GM21576 (cell line): ENCODE measurements at regions not wholly inside any gene's neighbourhood (a gene's known extent, or its start where the extent isn't known, plus 50 kb on each side); places are given as distances from the start of the nearest gene placed in this dataset.

Experiments used
- ATAC-seq: cut with Tn5 transposase; IDR thresholded peaks from one replicate; pipeline ENCODE4 v1.9.1; 2021; ENCODE audit warnings: mild to moderate bottlenecking, moderate library complexity; ENCODE audit not compliant: unreplicated experiment

- ATAC-seq: no peak
Measured at GRCh38 chr7:130878785-130879184, 144.8 kb upstream of the KLF14 start.

DNA sequence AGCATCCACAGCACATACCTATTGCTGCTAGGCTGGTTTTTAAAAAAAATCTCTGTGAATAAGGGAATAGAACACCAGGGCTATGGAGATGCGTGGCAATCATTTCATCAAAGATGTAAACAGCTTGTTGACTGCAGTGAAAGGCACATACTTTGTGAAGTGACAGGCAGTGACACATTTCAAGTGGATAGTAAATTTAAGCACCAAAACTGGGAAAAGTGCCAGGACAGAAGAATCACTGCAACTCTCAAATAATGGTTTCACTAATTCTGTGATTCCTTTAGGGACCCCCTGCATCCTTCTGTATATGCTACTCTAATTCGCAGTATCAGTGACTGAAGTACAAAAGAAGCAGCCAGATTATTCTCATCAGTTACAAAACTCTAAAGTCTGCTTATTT lies 145.2 kb upstream of the KLF14 start:
- no peak for ATAC-seq

DNA sequence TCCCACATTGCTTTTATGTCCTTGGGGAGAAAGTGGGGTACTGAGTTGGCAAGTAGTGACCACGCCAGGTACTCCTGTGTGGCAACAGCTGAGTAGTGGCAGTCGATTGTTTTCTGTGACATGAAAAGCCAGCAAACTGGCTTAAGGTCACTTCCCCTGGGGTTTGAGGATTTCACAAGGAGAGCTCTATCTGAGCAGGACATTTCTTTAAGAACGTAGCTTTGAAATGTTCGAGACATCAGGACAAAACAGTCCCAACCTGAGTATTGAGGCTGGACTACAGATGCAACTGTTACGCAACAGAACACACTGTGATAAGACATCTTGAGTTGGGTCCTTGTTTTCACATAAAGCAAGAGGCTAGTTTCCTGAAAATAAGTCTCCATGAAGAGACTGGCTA lies 146.7 kb upstream of the KLF14 start:
- no peak for ATAC-seq

GRCh38 chr7:130881091-130881798 lies 147.2 kb upstream of the KLF14 start:
- ATAC-seq: no peak

GRCh38 chr7:130881799-130882141 lies 147.8 kb upstream of the KLF14 start:
- ATAC-seq: no peak

GRCh38 chr7:130882396-130882795 lies 148.4 kb upstream of the KLF14 start:
- ATAC-seq: no peak

DNA sequence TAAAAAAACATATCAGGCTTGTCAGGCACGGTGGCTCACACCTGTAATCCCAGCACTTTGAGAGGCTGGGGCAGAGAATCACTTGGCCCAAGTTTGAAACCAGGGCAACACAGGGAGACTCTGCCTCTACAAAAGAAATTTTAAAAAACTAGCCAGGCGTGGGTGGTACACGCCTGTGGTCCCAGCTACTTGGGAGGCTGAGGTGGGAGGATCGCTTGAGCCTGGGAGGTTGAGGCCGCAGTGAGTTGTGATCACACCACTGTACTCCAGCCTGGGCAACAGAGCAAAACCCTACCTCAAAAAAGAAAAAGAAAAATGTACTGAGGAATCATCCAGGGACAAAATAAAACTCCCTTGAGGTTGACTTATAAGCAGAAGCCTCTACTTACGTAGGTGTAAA lies 149.9 kb upstream of the KLF14 start:
- no peak for ATAC-seq

GRCh38 chr7:130884437-130885417 lies 150.7 kb upstream of the KLF14 start:
- ATAC-seq: no peak

- no peak for ATAC-seq
Measured at GRCh38 chr7:130886438-130887135, 152.6 kb upstream of the KLF14 start.

GRCh38 chr7:130887182-130887956 lies 153.4 kb upstream of the KLF14 start:
- no peak for ATAC-seq

- no peak for ATAC-seq
Measured at GRCh38 chr7:130887957-130888371, 154.0 kb upstream of the KLF14 start.

DNA sequence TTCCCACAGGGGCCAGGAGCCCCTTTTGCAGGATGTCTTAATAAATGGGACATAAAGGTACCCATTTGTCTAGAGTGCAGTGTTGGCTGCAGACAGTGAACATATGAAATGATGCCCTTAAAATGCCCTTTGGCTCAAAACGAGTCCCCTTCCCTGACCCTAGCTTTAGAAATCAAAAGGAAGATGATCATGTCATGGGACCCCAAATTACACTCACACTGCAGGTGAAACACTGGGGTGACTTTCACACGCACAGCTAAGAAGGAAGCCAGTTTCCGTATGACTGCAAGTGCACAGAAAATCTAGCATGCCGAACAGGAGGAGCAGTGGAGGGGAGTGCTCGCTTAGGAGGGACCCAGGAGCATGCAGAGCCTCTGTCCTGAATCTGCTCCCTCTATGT lies 154.5 kb upstream of the KLF14 start:
- no peak for ATAC-seq

DNA sequence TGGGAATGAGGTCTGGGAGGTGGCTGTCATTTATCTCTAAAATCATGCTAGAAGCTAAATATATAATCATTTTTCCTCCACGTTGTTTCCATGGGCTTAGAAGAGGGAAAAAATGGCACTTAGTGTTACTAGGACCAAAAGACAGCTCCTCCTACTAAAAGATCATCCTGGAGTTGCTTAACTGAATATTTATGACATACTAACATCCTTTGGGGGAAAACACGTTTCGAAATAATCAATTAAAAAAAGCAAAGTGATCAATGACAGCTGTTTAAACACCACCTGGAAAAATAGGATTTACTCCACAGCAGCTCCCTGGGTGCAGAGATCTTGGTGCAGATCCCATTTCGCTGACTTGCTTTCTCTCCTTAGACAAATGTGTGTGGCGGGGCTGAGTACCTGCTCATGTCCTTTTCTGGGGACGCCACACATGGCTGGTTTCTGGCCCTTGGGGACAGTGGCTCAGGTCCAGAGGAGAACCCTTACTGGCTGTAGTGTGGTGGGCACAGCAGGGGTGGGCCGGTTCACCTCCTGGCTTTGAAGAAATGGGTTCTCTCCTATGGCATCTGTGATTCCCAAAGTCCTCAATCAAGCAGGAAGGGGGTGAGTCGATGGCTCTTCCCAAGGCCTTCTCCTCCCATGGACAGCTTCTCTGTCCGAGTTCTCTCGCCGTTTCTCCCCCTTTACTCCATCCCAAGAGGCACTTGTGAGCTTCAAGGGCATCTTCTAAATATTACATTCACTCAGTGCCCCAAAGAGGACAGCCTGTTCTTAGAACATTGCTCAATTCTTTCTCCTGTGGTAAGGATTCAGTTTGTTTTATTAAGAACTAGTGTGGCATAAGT lies 156.4 kb upstream of the KLF14 start:
- ATAC-seq: no peak

- ATAC-seq: no peak
Measured at GRCh38 chr7:130891254-130892094, 157.5 kb upstream of the KLF14 start.

DNA sequence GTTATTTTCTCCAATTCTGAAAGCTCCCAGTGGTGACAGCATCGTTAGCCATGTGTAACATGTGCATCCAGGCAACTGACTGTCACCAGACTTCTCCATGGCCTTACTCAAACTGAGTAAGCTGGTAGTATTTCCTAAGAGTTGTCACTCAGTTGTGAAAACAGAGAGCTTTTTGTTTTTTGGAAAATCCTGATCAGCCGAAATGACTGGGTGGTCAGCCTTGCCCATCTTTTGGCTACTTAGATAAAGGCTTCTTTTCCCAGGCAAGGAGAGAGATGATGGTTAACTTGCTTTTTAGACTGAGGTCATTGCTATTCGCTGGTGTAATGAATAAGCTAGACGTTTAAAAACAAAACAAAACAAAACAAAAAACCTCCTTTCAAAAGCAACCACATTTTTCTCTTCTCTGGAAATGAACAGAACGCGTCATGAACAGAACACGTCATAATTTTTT lies 159.5 kb upstream of the KLF14 start:
- no peak for ATAC-seq

- ATAC-seq: no peak
Measured at GRCh38 chr7:130894146-130894908, 160.3 kb upstream of the KLF14 start.

GRCh38 chr7:130894909-130895750 lies 161.1 kb upstream of the KLF14 start:
- ATAC-seq: no peak
